CD14-positive monocyte (primary cell): ENCODE measurements at regions not wholly inside any gene's neighbourhood (a gene's known extent, or its start where the extent isn't known, plus 50 kb on each side); places are given as distances from the start of the nearest gene placed in this dataset.

Experiments
- DNase-seq, 3 donors: peaks; one replicate each; pipeline ENCODE4 v3.0.0-alpha.2; 2011 to 2022
- H2AFZ ChIP-seq: 2 replicates; pipeline ENCODE4 v1.6.0; 2012; ENCODE audit warnings: mild to moderate bottlenecking, low read depth, low read length, inconsistent platforms; ENCODE audit not compliant: insufficient read depth, poor library complexity, severe bottlenecking
- H3K27ac ChIP-seq, 2 donors: 1 replicate in 1 of 2; 2 replicates in 1 of 2; pipeline ENCODE4 v1.5.1; 2012 to 2013; ENCODE audit warnings: low read length in 2 of 2, control low read depth in 1 of 2, inconsistent platforms in 1 of 2, low read depth in 1 of 2, mild to moderate bottlenecking in 1 of 2
- H3K27me3 ChIP-seq, 2 donors: one replicate each; pipeline versions ENCODE4 v1.6.0 to v1.6.1; 2011 to 2013; ENCODE audit warnings: low read length in 2 of 2; ENCODE audit not compliant: control insufficient read depth in 2 of 2, insufficient read depth in 2 of 2
- H3K36me3 ChIP-seq, 2 donors: replicated peaks in 1 of 2; 1 replicate in 1 of 2; 2 replicates in 1 of 2; pipeline versions ENCODE4 v1.5.1 to v1.6.1; 2012 to 2013; ENCODE audit warnings: low read length in 2 of 2, control low read depth in 1 of 2, inconsistent platforms in 1 of 2, mild to moderate bottlenecking in 1 of 2; ENCODE audit not compliant: insufficient read depth in 2 of 2, control insufficient read depth in 1 of 2
- H3K4me1 ChIP-seq, 2 donors: 1 replicate in 1 of 2; 2 replicates in 1 of 2; pipeline versions ENCODE4 v1.5.1 to v1.6.1; 2012 to 2013; ENCODE audit warnings: low read length in 2 of 2, control low read depth in 1 of 2, inconsistent platforms in 1 of 2, mild to moderate bottlenecking in 1 of 2, moderate library complexity in 1 of 2; ENCODE audit not compliant: insufficient read depth in 2 of 2, control insufficient read depth in 1 of 2
- H3K4me2 ChIP-seq: replicated peaks from 2 replicates; pipeline ENCODE3; 2012; ENCODE audit warnings: low read length, moderate library complexity, mild to moderate bottlenecking; ENCODE audit not compliant: poor library complexity, severe bottlenecking; ENCODE audit errors: extremely low read depth
- H3K4me3 ChIP-seq, 3 experiments: fragments of 200-600 bp in 1 of 3; sonication (generic) in 1 of 3; replicated peaks in 1 of 3; 1 replicate in 2 of 3; 2 replicates in 1 of 3; pipeline ENCODE4 v1.5.1; 2011 to 2013; ENCODE audit warnings: low read length in 3 of 3, mild to moderate bottlenecking in 3 of 3, control low read depth in 2 of 3, low read depth in 2 of 3, inconsistent platforms in 1 of 3, moderate library complexity in 1 of 3
- H3K79me2 ChIP-seq: 2 replicates; pipeline ENCODE4 v1.6.0; 2012; ENCODE audit warnings: mild to moderate bottlenecking, control low read depth, inconsistent platforms, low read length, moderate library complexity; ENCODE audit not compliant: insufficient read depth
- H3K9ac ChIP-seq: 2 replicates; pipeline ENCODE4 v1.6.0; 2017; ENCODE audit warnings: low read length, mild to moderate bottlenecking; ENCODE audit not compliant: insufficient read depth, poor library complexity, severe bottlenecking
- H3K9me3 ChIP-seq, 2 donors: replicated peaks in 1 of 2; 1 replicate in 1 of 2; 2 replicates in 1 of 2; pipeline versions ENCODE4 v1.5.1 to v1.6.1; 2012 to 2013; ENCODE audit warnings: low read length in 2 of 2, control low read depth in 1 of 2; ENCODE audit not compliant: control insufficient read depth in 1 of 2, insufficient read depth in 1 of 2
- H4K20me1 ChIP-seq: 2 replicates; pipeline ENCODE4 v1.6.0; 2012; ENCODE audit warnings: mild to moderate bottlenecking, low read length, control low read depth, moderate library complexity; ENCODE audit not compliant: insufficient read depth
- H3K27ac Mint-ChIP-seq, 7 donors: one replicate each; pipeline ENCODE4 v1.8.0; 2020; ENCODE audit warnings: mild to moderate bottlenecking in 7 of 7, mixed read lengths in 7 of 7, moderate library complexity in 6 of 7, inconsistent platforms in 2 of 7
- H3K27me3 Mint-ChIP-seq, 3 donors: one replicate each; pipeline ENCODE4 v1.8.0; 2021 to 2022; ENCODE audit warnings: low read depth in 3 of 3, mild to moderate bottlenecking in 3 of 3, mixed read lengths in 3 of 3, moderate library complexity in 3 of 3, inconsistent platforms in 1 of 3
- H3K36me3 Mint-ChIP-seq, 2 donors: one replicate each; pipeline ENCODE4 v1.8.0; 2020; ENCODE audit warnings: mixed read lengths in 2 of 2, inconsistent platforms in 1 of 2, mild to moderate bottlenecking in 1 of 2
- H3K4me1 Mint-ChIP-seq: one replicate; pipeline ENCODE4 v1.8.0; 2020; ENCODE audit warnings: mild to moderate bottlenecking, mixed read lengths
- H3K4me3 Mint-ChIP-seq, 2 donors: one replicate each; pipeline ENCODE4 v1.8.0; 2020; ENCODE audit warnings: mild to moderate bottlenecking in 2 of 2, mixed read lengths in 2 of 2, moderate library complexity in 1 of 2
- H3K9me3 Mint-ChIP-seq, 7 donors: one replicate each; pipeline ENCODE4 v1.8.0; 2020 to 2022; ENCODE audit warnings: mixed read lengths in 7 of 7, mild to moderate bottlenecking in 6 of 7, moderate library complexity in 6 of 7, inconsistent platforms in 2 of 7
- WGBS: methylation state at CpG from one replicate; pipeline ENCODE4 v1.1.5; 2013; ENCODE audit warnings: missing lambda C conversion rate; ENCODE audit not compliant: insufficient coverage; 5-methylcytosine and 5-hydroxymethylcytosine counted together
- intact Hi-C, 2 donors: fragments of 100-400 bp; cut with micrococcal nuclease; formaldehyde crosslinking; loops; one replicate each; pipeline versions ENCODE4 v1.15.0 to v1.15.1; 2023
- TF ChIP-seq, protein P1 (sequence below): fragments of 200-600 bp; IDR thresholded peaks from one replicate; pipeline ENCODE4 v1.8.0; 2022; ENCODE audit warnings: antibody characterized with exemption, mild to moderate bottlenecking

DNA sequence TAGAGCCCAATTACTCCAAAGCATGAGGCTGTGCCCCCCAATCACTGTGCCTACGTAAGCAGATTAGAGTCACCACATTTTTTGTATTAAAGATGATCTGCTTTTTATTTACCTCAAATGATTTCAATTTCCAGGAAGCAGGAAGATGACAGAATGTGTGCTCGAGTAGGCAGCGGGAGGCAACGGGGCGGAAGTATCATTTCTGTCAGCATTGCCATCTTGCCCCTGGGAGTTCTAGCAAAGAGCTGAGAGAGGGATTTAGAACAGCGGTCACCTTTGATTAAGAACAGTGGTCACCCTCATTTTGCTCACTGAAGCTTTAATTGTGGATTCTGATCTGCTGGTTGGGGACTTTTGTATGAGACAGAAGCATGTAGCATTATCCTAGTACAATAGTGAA lies 117.1 kb upstream of the FAM13C start:
- Mint-ChIP-seq H3K9me3 (peaks cover 0 to 10% (median 2%) of the 10 kb centered on the region in 7 donors), H3K4me1 (no peaks in the 10 kb centered on the region), H3K36me3 (no peaks in the 10 kb centered on the region), H3K27me3 (peaks cover 0 to 5% (median 0%) of the 10 kb centered on the region in 3 donors), H3K4me3 (no peak overlapping the region), H3K27ac (no peak overlapping the region)
- H3K79me2 ChIP-seq = no peaks in the 10 kb centered on the region
- DNase-seq = no peak
- no peak overlapping the region for H3K9ac ChIP-seq
- no peak overlapping the region for H3K27ac ChIP-seq
- H3K4me3 ChIP-seq = no peak overlapping the region
- intact Hi-C loops = no loop called here
- no peaks in the 10 kb centered on the region for H3K9me3 ChIP-seq
- H3K4me2 ChIP-seq = no peak overlapping the region
- H4K20me1 ChIP-seq = no peaks in the 10 kb centered on the region
- 88% methylated on average over 3 of the region's 6 CpGs for WGBS
- no peaks in the 10 kb centered on the region for H3K36me3 ChIP-seq
- no peaks in the 10 kb centered on the region for H3K27me3 ChIP-seq
- TF ChIP-seq, protein P1, sequence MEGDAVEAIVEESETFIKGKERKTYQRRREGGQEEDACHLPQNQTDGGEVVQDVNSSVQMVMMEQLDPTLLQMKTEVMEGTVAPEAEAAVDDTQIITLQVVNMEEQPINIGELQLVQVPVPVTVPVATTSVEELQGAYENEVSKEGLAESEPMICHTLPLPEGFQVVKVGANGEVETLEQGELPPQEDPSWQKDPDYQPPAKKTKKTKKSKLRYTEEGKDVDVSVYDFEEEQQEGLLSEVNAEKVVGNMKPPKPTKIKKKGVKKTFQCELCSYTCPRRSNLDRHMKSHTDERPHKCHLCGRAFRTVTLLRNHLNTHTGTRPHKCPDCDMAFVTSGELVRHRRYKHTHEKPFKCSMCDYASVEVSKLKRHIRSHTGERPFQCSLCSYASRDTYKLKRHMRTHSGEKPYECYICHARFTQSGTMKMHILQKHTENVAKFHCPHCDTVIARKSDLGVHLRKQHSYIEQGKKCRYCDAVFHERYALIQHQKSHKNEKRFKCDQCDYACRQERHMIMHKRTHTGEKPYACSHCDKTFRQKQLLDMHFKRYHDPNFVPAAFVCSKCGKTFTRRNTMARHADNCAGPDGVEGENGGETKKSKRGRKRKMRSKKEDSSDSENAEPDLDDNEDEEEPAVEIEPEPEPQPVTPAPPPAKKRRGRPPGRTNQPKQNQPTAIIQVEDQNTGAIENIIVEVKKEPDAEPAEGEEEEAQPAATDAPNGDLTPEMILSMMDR = no peak
- no peak overlapping the region for H2AFZ ChIP-seq
- no peaks in the 10 kb centered on the region for H3K4me1 ChIP-seq

DNA sequence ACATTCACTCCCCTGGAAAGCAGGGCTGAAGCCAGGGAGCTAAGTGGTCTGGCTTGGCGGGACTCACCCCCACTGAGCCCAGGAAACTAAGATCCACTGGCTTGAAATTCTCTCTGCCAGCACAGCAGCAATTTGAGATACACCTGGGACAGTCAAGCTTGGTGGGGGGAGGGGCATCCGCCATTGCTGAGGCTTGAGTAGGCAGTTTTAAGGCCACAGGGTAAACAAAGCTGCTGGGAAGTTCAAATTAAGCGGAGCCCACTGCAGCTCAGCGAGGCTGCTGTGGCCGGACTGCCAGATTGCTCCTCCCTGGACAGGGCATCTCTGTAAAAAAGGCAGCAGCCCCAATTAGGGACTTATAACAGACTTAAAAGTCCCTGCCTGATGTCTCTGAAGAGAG lies 108.2 kb upstream of the FAM13C start:
- DNase-seq = no peak
- 91% methylated on average over 4 of the region's 5 CpGs for WGBS
- Mint-ChIP-seq H3K27me3 (peaks cover 0 to 1% (median 0%) of the 10 kb centered on the region in 3 donors), H3K36me3 (no peaks in the 10 kb centered on the region), H3K4me3 (no peak overlapping the region), H3K4me1 (no peaks in the 10 kb centered on the region), H3K9me3 (peaks cover 6 to 24% (median 13%) of the 10 kb centered on the region in 7 donors), H3K27ac (no peak overlapping the region)
- Histone ChIP-seq H3K4me1 (no peaks in the 10 kb centered on the region), H3K9me3 (peaks cover 0 to 10% of the 10 kb centered on the region in 2 donors), H3K79me2 (no peaks in the 10 kb centered on the region), H3K4me3 (no peak overlapping the region), H3K27ac (no peak overlapping the region), H2AFZ (no peak overlapping the region), H3K9ac (no peak overlapping the region), H3K4me2 (no peak overlapping the region), H3K36me3 (no peaks in the 10 kb centered on the region), H3K27me3 (no peaks in the 10 kb centered on the region), H4K20me1 (no peaks in the 10 kb centered on the region)
- TF ChIP-seq, protein P1 = no peak
- intact Hi-C loops = no loop called here
